Right renal pelvis (tissue), 4 donors: ENCODE measurements at regions not wholly inside any gene's neighbourhood (a gene's known extent, or its start where the extent isn't known, plus 50 kb on each side); places are given as distances from the start of the nearest gene placed in this dataset.
"Not testable (repeated sequence)": the region's sequence is repeated elsewhere in the genome, so short reads cannot be mapped to it uniquely, and the experiment has no call there.

ENCODE experiments used
- DNase-seq, 4 donors: peaks; one replicate each; pipeline ENCODE4 v3.0.0-alpha.2; 2013; ENCODE audit warnings: low read depth in 4 of 4, low spot score in 3 of 4, missing footprints in 1 of 4

DNA sequence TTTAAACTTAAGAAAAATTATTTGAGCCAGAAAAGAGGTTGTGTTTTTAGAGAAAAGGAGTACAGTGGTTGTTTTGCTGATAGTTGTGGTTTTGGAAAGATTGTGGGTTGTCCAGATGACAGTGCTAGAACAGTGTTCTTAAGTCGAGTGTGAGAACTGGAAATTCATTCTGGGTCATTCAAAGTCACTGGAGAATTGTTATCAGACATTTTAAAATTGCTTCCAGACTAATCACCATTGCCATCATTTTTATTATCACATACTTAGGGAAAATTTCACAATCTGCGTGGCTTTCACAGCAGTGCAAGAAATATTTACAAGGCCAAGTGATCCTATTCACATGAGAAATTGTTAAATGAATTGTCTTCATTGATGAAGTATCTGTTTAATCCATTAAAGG is 242.2 kb upstream of the DDI1 start:
- DNase-seq = no peak

GRCh38 chr11:103798026-103798425 is 238.4 kb upstream of the DDI1 start:
- no peak for DNase-seq

GRCh38 chr11:103798446-103798845 is 238.0 kb upstream of the DDI1 start:
- DNase-seq = no peak

GRCh38 chr11:103800406-103801114 is 235.9 kb upstream of the DDI1 start:
- DNase-seq = no peak

DNA sequence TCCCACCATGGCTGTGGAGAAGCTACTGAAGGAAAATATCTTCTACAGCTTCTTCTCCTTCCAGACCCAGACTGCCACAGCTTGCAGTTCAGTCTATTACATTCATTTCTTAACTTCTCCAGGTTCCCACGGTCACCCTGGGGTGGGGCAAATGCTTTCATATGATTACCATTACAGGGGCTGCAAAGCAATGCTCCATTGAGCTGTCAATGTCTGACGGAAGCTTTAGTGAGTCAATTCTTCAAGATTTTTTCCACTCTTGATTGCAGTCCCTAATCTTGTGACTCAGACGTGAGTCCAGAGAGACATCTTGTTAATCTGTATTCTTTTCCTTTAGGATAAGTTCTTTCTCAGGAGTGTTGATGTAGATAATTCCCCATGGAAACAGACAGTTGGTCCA is 233.4 kb upstream of the DDI1 start:
- DNase-seq = no peak

GRCh38 chr11:103805688-103806009 is 230.8 kb upstream of the DDI1 start:
- DNase-seq = no peak

DNA sequence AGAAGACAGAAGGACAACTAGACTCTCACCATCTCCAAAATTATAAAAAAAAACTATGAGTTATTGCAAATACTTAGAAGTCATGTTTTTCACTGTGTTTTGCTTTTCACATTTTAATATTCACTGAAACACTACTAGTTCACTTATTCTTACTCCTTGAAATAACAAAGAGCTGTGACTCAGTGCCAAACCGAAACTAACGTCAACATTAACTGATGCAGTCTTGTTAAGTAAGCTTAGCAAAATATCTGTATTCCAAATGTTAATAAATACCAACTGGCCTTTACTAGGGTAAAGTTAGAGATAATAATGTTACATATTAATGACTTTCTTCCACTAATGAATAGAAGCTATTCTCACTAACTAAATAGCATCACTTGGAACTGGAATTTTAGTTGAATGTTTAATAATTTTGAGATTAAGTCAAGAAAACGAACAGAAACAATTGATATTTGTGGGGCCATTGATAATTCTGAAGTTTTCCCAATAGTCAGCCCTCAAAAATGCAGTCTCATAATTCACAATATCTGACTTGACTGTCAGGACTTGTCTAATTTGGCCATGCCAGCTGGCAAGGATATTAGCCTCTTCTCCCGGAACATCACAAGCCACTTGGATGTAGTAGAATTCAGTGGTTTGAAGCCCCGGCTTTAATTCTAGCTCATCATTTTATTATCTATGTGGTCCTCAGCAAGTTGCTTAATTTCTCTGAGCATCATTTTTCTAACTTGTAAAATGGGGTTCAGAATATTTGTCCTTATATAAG is 230.1 kb upstream of the DDI1 start:
- no peak for DNase-seq

GRCh38 chr11:103807806-103808205 is 228.6 kb upstream of the DDI1 start:
- no peak for DNase-seq

GRCh38 chr11:103808252-103808651 is 228.2 kb upstream of the DDI1 start:
- no peak for DNase-seq

DNA sequence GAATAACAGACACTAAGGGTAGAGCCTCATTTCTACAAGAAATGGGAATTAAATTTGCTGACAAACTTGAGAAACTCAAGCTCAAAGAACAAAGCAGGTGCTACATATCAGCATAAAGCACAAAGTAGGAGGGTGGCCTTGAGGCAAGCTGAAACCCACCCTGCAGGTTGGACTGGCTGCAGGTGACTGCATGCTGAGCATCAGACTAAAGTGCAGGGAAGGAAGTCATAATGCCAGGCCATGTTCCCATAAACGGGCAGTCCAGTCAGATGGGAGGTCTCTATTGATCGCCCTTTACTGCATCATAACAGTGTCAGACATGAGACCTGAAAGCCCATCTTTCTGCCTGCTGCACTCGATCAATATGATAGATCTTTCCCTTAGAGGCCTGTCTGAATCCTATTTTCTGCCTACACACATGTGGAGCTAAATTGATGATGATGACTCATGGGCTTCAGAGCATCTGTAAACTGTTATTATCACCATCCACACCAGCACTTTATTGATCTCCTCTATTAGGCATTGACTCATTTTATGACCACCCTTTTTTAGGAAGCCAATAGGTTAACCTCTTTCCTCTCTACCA is 224.5 kb upstream of the DDI1 start:
- DNase-seq = no peak

- no peak for DNase-seq
Observed at GRCh38 chr11:103812680-103813079, 223.8 kb upstream of the DDI1 start.

DNA sequence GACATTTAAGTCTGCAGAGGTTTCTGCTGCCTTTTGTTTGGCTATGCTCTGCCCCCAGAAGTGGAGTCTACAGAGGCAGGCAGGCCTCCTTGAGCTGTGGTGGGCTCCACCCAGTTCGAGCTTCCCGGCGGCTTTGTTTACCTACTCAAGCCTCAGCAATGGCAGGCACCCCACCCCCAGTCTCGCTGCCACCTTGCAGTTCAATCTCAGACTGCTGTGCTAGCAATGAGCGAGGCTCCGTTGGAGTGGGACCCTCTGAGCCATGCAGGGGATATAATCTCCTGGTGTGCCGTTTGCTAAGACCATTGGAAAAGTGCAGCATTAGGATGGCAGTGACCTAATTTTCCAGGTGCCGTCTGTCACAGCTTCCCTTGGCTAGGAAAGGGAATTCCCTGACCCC is 216.1 kb upstream of the DDI1 start:
- not testable (repeated sequence) for DNase-seq

GRCh38 chr11:103824116-103824515 is 212.3 kb upstream of the DDI1 start:
- no peak for DNase-seq

DNA sequence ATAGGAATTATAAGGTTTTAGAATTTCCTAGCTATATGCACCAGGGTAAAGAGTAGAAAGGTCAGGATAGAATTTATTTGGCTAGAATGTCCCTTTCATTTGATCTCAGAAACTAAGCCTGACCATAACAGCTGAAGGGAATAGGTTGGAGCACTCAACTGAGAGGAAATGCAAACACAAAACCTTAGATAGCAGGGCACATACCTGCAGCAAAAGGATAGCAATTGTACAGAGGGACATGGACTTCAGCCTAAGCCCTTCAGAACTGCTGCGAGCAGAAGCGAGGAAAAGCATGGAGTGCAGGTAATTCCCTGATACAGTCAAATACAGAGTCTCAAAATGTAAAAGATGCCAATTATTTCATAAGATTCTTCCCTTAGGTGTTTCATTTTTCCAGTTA is 211.0 kb upstream of the DDI1 start:
- DNase-seq = no peak

DNA sequence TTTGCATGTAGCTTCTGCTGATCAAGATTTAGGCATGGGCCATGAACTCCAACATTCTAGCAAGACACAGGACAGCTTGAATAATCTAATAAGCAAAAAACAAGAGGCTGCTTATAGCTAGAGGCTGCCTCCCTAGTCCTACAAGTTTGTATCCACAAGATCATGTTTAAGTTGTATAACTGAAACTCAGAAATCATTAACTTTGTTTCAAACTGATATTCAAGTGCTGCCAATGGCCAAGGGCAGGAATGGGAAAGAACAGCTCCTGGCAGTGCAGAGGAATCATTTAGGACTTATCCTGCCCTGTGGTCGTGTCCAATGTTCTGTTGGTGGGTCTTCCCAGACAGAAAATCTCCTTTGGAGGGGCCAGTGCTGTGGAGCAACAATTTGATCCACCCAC is 209.6 kb upstream of the DDI1 start:
- no peak for DNase-seq

- no peak for DNase-seq
Observed at GRCh38 chr11:103829596-103829995, 206.8 kb upstream of the DDI1 start.

DNA sequence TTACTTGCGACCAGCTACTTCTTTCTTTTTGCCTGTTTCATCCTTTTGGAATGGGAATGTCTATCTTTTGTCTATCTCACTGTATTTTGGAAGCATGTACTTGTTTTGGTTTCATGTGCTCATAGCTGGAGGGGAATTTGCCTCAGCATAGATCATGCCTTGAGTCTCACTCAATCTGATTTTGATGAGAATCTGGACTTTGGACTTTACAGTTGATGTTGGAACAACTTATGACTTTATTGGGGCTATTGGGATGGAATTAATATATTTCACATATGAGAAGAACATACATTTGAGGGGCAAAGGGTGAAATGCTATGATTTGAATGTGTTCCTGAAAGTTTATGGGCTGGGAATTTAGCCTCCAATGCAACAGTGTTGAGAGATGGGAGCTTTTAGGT is 206.2 kb upstream of the DDI1 start:
- no peak for DNase-seq

- DNase-seq = no peak
Observed at GRCh38 chr11:103832762-103833161, 203.7 kb upstream of the DDI1 start.

GRCh38 chr11:103842191-103842590 is 194.2 kb upstream of the DDI1 start:
- DNase-seq = no peak

DNA sequence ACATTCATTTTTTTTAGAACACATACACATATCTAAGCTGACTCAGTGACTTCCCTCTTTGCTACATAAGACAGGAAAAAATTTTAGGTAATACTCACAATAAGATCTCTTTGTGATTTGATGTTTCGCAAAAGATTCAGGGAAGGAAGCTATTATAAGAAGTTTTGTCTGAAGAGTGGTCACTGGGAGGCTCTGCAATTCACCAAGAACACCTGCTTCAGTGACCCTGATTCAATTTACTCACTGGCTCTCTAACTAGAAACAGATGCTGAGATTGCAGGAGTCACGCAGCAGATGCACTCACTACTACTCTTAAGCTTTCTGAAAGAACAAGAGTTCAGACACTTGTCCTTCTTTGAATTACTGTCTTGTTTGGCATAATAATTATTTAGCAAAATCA is 193.6 kb upstream of the DDI1 start:
- DNase-seq = no peak

DNA sequence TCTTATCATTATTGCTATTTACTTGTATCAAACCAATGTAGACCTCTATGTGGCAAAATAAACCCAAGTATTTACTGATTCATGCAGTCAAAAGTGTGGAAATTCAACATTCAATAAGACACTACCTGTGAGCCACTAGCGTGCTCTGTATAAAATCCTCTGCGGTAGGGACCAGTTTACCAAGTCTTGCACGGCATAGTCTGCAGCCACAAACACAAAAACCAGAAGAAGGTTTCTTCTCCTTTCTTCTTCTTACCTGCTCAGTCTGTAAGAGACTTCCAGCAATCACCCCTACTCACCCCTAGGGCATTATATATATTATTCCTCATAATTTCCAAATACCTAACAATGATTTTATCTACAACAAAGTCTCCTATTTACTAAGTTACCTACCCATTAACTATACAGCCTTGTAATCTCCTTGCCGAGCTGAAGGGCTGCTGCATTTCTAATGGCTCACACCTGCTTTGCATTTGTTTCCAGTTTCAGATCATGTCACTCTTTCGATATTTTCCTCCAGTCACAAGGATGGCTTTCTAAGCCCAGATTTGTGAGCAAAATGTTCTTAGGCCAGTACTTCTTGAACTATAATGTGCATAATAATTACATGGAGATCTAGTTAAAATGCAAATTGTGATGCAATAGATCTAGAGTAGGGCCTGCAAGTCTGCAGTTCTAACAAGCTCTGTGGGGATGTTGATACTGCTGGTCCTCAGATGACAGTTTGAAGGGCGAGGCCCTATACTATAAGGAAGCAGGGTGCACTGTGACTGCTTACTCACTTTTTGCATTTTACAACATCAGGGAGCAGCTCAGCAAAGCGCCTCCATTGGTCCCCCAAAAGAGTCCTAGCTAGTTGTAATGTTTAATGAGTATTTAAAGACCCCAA is 191.9 kb upstream of the DDI1 start:
- no peak for DNase-seq
